ENCODE measurements at regions not wholly inside any gene's neighbourhood (a gene's known extent, or its start where the extent isn't known, plus 50 kb on each side); places are given as distances from the start of the nearest gene placed in this dataset.

DNA sequence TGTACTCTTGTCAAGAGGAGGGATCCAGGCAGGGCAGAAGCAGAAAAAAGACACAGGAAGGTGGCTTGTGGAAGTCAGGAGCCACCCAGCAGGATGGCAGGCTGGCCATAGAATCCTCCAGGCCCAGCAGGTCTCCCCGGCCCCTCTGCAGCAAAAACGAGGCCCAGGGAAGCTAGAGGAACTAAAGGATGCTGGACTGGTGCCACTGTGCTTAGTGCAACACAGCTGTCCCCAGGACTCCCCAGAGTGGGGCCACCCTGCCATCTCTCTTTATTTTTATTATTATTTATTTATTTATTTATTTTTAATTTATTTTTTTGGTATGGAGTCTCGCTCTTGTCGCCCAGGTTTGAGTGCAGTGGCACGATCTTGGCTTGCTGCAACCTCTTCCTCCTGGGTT, 54.1 kb downstream of the PITPNM2 start:
- WGBS, 2 donors: 90 to 91% methylated on average over 5 of the region's 5 CpGs
- H3K27me3 ChIP-seq: no peaks in the 10 kb centered on the region
- no peaks in the 10 kb centered on the region for H3K36me3 ChIP-seq (ENCODE audit: low read depth, missing control alignments)
- TF ChIP-seq, protein P1, sequence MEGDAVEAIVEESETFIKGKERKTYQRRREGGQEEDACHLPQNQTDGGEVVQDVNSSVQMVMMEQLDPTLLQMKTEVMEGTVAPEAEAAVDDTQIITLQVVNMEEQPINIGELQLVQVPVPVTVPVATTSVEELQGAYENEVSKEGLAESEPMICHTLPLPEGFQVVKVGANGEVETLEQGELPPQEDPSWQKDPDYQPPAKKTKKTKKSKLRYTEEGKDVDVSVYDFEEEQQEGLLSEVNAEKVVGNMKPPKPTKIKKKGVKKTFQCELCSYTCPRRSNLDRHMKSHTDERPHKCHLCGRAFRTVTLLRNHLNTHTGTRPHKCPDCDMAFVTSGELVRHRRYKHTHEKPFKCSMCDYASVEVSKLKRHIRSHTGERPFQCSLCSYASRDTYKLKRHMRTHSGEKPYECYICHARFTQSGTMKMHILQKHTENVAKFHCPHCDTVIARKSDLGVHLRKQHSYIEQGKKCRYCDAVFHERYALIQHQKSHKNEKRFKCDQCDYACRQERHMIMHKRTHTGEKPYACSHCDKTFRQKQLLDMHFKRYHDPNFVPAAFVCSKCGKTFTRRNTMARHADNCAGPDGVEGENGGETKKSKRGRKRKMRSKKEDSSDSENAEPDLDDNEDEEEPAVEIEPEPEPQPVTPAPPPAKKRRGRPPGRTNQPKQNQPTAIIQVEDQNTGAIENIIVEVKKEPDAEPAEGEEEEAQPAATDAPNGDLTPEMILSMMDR (IDR thresholded peaks at IDR 0.05): no peak
- no peak overlapping the region for H3K27ac ChIP-seq
- no peak for DNase-seq
- no peaks in the 10 kb centered on the region for H3K9me3 ChIP-seq
- H3K4me3 ChIP-seq: no peak overlapping the region
- intact Hi-C loops (cut with DNase I; ENCODE audit: low total_unique reads): loop anchor here (10.0 kb wide), 1 partner anchor 48 kb away; no protein-coding TSS in a partner anchor
- peaks cover 30% of the 10 kb centered on the region for H3K4me1 ChIP-seq

DNA sequence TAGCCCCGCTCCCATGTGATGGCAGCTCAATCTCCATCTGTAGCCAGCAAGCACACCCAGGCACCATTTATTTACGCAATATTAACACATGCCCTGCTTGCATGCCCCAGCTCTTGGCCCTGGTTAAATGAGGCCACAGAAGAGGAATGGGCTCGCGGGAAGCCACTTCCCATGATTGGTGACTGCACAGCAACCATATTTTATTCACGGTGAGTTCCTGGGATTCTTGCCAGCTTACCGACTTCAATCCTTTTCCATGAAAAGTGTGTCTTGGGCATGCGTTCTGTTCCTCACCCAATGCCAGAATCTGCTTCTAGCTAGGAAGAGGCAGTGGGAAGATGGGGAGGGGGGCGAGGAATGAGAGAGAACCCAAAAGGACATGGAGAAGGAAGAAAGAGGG, 54.7 kb downstream of the PITPNM2 start:
- Histone ChIP-seq H3K4me3 (no peak overlapping the region), H3K4me1 (peaks cover 30% of the 10 kb centered on the region), H3K9me3 (no peaks in the 10 kb centered on the region), H3K36me3 (ENCODE audit: low read depth, missing control alignments) (no peaks in the 10 kb centered on the region), H3K27ac (no peak overlapping the region), H3K27me3 (no peaks in the 10 kb centered on the region)
- TF ChIP-seq, protein P1 (IDR thresholded peaks at IDR 0.05): no peak
- TF ChIP-seq POLR2A (IDR thresholded peaks at IDR 0.05): no peak
- 90 to 92% methylated on average over 8 of the region's 8 CpGs for WGBS, 2 donors
- no peak for DNase-seq
- intact Hi-C loops (cut with DNase I; ENCODE audit: low total_unique reads): loop anchor here (10.0 kb wide), 1 partner anchor 49 kb away; no protein-coding TSS in a partner anchor

DNA sequence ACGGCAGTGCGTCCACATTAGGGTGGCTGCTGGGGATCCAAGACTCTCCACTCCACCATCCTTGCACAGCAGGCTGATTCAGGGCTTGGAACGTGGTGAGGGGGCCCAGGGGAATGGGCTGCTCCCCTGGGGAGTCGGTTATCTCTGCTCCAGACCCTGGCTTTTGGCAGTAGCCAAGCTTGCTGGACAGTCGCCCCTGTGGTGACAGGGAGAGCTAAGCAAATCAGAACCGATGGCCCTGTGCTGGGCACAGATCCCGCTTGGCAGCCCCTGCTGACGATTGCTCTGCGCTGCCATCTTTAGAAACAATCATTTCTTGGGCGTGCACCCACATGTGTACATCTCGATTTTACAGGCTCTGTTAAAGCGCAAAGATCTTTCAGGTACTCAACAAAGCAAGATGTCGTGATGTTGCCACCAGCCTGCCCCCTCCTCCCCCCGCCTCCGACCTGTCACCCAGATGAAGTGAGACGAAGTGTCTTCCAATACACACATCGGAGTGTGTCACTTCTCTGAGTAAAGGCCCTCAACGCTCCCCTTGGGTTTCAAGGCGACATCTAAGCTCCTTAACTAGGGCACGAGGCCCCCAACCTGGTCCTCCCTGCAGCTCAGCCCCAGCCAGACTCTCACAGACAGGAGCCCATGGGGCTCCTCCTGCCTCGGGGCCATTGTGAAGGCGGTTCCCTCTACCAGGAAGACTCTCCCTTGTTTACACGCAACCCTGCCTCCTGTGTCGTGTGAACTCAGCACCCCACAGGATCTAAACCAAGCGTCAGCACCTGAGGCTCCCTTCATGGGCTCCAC, 55.6 kb downstream of the PITPNM2 start:
- no peaks in the 10 kb centered on the region for H3K27me3 ChIP-seq
- no peaks in the 10 kb centered on the region for H3K36me3 ChIP-seq (ENCODE audit: low read depth, missing control alignments)
- TF ChIP-seq, protein P1 (IDR thresholded peaks at IDR 0.05): no peak
- no peak for TF ChIP-seq POLR2A (IDR thresholded peaks at IDR 0.05)
- 84 to 89% methylated on average over 19 to 25 of the region's 25 CpGs for WGBS, 2 donors
- intact Hi-C loops (cut with DNase I; ENCODE audit: low total_unique reads): loop anchor here (10.0 kb wide), 1 partner anchor 50 kb away; no protein-coding TSS in a partner anchor
- H3K4me3 ChIP-seq: no peak overlapping the region
- no peaks in the 10 kb centered on the region for H3K9me3 ChIP-seq
- H3K27ac ChIP-seq: peak overlapping the region; percentile 41 to 44
- peaks cover 30% of the 10 kb centered on the region for H3K4me1 ChIP-seq
- DNase-seq: no peak

DNA sequence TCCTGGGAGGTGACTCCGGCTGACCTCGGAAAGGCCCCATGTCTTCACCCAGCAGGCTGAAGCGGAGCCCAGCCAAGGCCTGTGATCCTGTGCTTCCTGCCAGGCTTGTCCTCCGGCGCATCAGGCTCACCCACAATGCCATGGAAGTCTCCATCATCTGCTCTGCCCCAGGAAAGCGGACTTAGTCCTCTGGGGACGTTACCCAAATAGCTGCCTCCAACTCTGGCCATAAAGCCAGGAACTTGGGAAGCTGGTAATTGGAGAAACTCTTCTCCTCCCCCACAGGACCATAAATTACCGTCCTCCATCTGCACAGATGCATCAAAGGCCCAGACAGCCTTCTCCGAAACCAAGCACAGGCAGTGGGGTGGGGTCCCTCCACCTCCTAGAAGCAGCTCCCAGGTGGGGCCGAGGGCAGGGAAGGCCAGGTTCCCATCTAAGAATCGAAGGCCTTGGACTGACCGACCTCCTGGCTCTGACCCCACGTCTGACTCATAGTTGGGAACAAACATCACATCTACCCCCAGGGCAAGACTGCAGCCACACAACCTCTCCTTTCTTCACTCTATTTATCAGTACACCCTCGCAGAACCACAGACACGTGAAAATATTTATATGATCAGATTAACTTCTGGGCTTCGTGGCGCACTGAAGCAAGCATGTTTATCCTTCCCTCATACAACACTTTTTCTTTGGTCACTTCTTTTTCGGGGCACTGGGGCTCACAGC, 56.4 kb downstream of the PITPNM2 start:
- Histone ChIP-seq H3K27ac (peak overlapping the region; percentile 41 to 44), H3K36me3 (ENCODE audit: low read depth, missing control alignments) (no peaks in the 10 kb centered on the region), H3K27me3 (no peaks in the 10 kb centered on the region), H3K4me1 (peaks cover 26% of the 10 kb centered on the region), H3K4me3 (no peak overlapping the region), H3K9me3 (no peaks in the 10 kb centered on the region)
- TF ChIP-seq, protein P1 (IDR thresholded peaks at IDR 0.05): no peak
- no peak for TF ChIP-seq POLR2A (IDR thresholded peaks at IDR 0.05)
- peak; percentile 34 for DNase-seq
- WGBS, 2 donors: 36 to 45% methylated on average over 12 to 18 of the region's 18 CpGs
- intact Hi-C loops (cut with DNase I; ENCODE audit: low total_unique reads): loop anchor here (10.0 kb wide), 1 partner anchor 50 kb away; no protein-coding TSS in a partner anchor
